GM23338 (cell line): ENCODE measurements at regions not wholly inside any gene's neighbourhood (a gene's known extent, or its start where the extent isn't known, plus 50 kb on each side); places are given as distances from the start of the nearest gene placed in this dataset.

Experiments
- ATAC-seq: fragments of 200-7000 bp; cut with Tn5 transposase; 3 replicates; pipeline ENCODE4 v1.9.1; 2020
- DNase-seq: peaks from one replicate; pipeline ENCODE4 v3.0.0-alpha.2; 2015; ENCODE audit warnings: low spot score
- H2AFZ ChIP-seq: fragments of 200-600 bp; sonication (generic); 2 replicates; pipeline ENCODE4 v1.8.0; 2016; ENCODE audit warnings: antibody characterized with exemption, mild to moderate bottlenecking, moderate library complexity
- H3F3A ChIP-seq: fragments of 200-600 bp; sonication (generic); replicated peaks from 2 replicates; pipeline ENCODE4 v1.8.0; 2017; ENCODE audit warnings: antibody characterized with exemption, mixed run types, low read depth
- H3K27ac ChIP-seq: fragments of 200-600 bp; sonication (generic); 2 replicates; pipeline ENCODE4 v1.6.1; 2016; ENCODE audit warnings: low read depth
- H3K27me3 ChIP-seq: fragments of 200-600 bp; sonication (generic); 2 replicates; pipeline ENCODE4 v1.8.0; 2016; ENCODE audit warnings: mild to moderate bottlenecking, mixed run types, moderate library complexity; ENCODE audit not compliant: insufficient read depth
- H3K36me3 ChIP-seq: fragments of 200-600 bp; sonication (generic); 2 replicates; pipeline ENCODE4 v1.8.0; 2016; ENCODE audit warnings: mild to moderate bottlenecking; ENCODE audit not compliant: insufficient read depth
- H3K4me1 ChIP-seq: fragments of 200-600 bp; sonication (generic); 2 replicates; pipeline ENCODE4 v1.8.0; 2016; ENCODE audit warnings: mild to moderate bottlenecking, moderate library complexity; ENCODE audit not compliant: insufficient read depth
- H3K4me2 ChIP-seq: fragments of 200-600 bp; sonication (generic); 2 replicates; pipeline ENCODE4 v1.7.1; 2017; ENCODE audit warnings: mixed run types
- H3K4me3 ChIP-seq: fragments of 200-600 bp; sonication (generic); 2 replicates; pipeline ENCODE4 v1.6.1; 2016; ENCODE audit warnings: mixed run types
- H3K79me2 ChIP-seq: fragments of 200-600 bp; sonication (generic); replicated peaks from 2 replicates; pipeline ENCODE4 v1.8.0; 2017; ENCODE audit warnings: mild to moderate bottlenecking; ENCODE audit not compliant: insufficient read depth
- H3K9me2 ChIP-seq: fragments of 200-600 bp; sonication (generic); 2 replicates; pipeline ENCODE4 v1.8.0; 2017; ENCODE audit not compliant: insufficient read depth
- H4K20me1 ChIP-seq: fragments of 200-600 bp; sonication (generic); replicated peaks from 2 replicates; pipeline ENCODE4 v1.8.0; 2017; ENCODE audit warnings: mild to moderate bottlenecking; ENCODE audit not compliant: insufficient read depth
- H3K27ac Mint-ChIP-seq: 2 replicates; pipeline ENCODE4 v1.8.0; 2020; ENCODE audit warnings: inconsistent platforms, mild to moderate bottlenecking, moderate library complexity, mixed read lengths
- H3K27me3 Mint-ChIP-seq: 3 replicates; pipeline ENCODE4 v1.8.0; 2022; ENCODE audit warnings: low read depth, mild to moderate bottlenecking, moderate library complexity, mixed read lengths, inconsistent platforms; ENCODE audit not compliant: insufficient read depth, poor library complexity
- H3K36me3 Mint-ChIP-seq: 3 replicates; pipeline ENCODE4 v1.8.0; 2021; ENCODE audit warnings: low read depth, mild to moderate bottlenecking, inconsistent platforms, moderate library complexity, mixed read lengths
- H3K4me1 Mint-ChIP-seq: 3 replicates; pipeline ENCODE4 v1.8.0; 2020; ENCODE audit warnings: mild to moderate bottlenecking, inconsistent platforms, mixed read lengths
- H3K4me3 Mint-ChIP-seq: 3 replicates; pipeline ENCODE4 v1.8.0; 2021; ENCODE audit warnings: moderate library complexity, mild to moderate bottlenecking, inconsistent platforms, mixed read lengths
- H3K9me3 Mint-ChIP-seq: 3 replicates; pipeline ENCODE4 v1.8.0; 2020; ENCODE audit warnings: moderate library complexity, mild to moderate bottlenecking, inconsistent platforms, mixed read lengths
- CREB1 ChIP-seq: fragments of 250-450 bp; sonication (Bioruptor Pico); IDR thresholded peaks from 2 replicates; pipeline ENCODE4 v1.5.0; 2020; ENCODE audit warnings: low read depth, mild to moderate bottlenecking, moderate library complexity
- CTCF ChIP-seq, 2 experiments: fragments of 200-600 bp in 1 of 2; sonication (generic) in 1 of 2; conservative IDR thresholded peaks; 2 replicates each; pipeline versions ENCODE4 v1.5.1 to v1.6.1; 2016 to 2017; ENCODE audit warnings: antibody characterized with exemption in 2 of 2, low read depth in 2 of 2, mild to moderate bottlenecking in 2 of 2, moderate library complexity in 1 of 2
- EZH2 ChIP-seq: fragments of 200-600 bp; sonication (generic); IDR thresholded peaks from one replicate; pipeline ENCODE4 v1.8.0; 2017; ENCODE audit warnings: antibody characterized with exemption, mild to moderate bottlenecking, low read depth; ENCODE audit not compliant: unreplicated experiment
- EZH2phosphoT487 ChIP-seq: fragments of 200-600 bp; sonication (generic); IDR thresholded peaks from one replicate; pipeline ENCODE4 v1.8.1; 2018; ENCODE audit warnings: antibody characterized with exemption; ENCODE audit not compliant: unreplicated experiment
- JUNB ChIP-seq: IDR thresholded peaks from one replicate; pipeline ENCODE4 v1.6.1; 2016; ENCODE audit warnings: antibody characterized with exemption; ENCODE audit not compliant: unreplicated experiment
- STAT1 ChIP-seq: IDR thresholded peaks from one replicate; pipeline ENCODE4 v1.6.1; 2016; ENCODE audit warnings: antibody characterized with exemption; ENCODE audit not compliant: unreplicated experiment
- ZNF462 ChIP-seq: fragments of 250-450 bp; sonication (Bioruptor Pico); IDR thresholded peaks from 2 replicates; pipeline ENCODE4 v1.5.0; 2020; ENCODE audit warnings: mild to moderate bottlenecking, moderate library complexity

GRCh38 chr20:48469026-48469425 lies 358.8 kb downstream of the PREX1 start (continued):
- TF ChIP-seq ZNF462 (CRISPR knock-in tag), result no peak

GRCh38 chr20:48468571-48468970 lies 359.2 kb downstream of the PREX1 start:
- no peak overlapping the region for H3K27ac Mint-ChIP-seq
- Histone ChIP-seq H2AFZ (no peak overlapping the region), H3F3A (no peaks in the 10 kb centered on the region), H3K79me2 (no peaks in the 10 kb centered on the region), H3K4me3 (no peak overlapping the region), H4K20me1 (no peaks in the 10 kb centered on the region), H3K27me3 (no peaks in the 10 kb centered on the region), H3K4me1 (no peaks in the 10 kb centered on the region), H3K4me2 (no peak overlapping the region), H3K9me2 (no peaks in the 10 kb centered on the region), H3K27ac (no peak overlapping the region), H3K36me3 (no peaks in the 10 kb centered on the region)
- peaks cover 4% of the 10 kb centered on the region; the same call in 2 of the 3 replicates for H3K36me3 Mint-ChIP-seq
- H3K4me1 Mint-ChIP-seq, result peaks cover 3% of the 10 kb centered on the region; the same call in 1 of the 3 replicates
- DNase-seq (no peak), ATAC-seq (no peak)
- H3K4me3 Mint-ChIP-seq, result no peak overlapping the region
- peaks cover 8% of the 10 kb centered on the region for H3K27me3 Mint-ChIP-seq
- H3K9me3 Mint-ChIP-seq, result peaks cover 8% of the 10 kb centered on the region
- no peak for TF ChIP-seq EZH2
- no peak for TF ChIP-seq ZNF462 (CRISPR knock-in tag)
- TF ChIP-seq CREB1 (CRISPR knock-in tag), result no peak
- no peak for TF ChIP-seq EZH2phosphoT487
- TF ChIP-seq JUNB, result no peak
- no peak for TF ChIP-seq CTCF (conservative IDR thresholded peaks at IDR 0.05; ENCODE audit: low read depth in 2 of 2)
- TF ChIP-seq STAT1, result no peak
